Endothelial cell of umbilical vein (primary cell): ENCODE measurements at regions not wholly inside any gene's neighbourhood (a gene's known extent, or its start where the extent isn't known, plus 50 kb on each side); places are given as distances from the start of the nearest gene placed in this dataset.

Source experiments
- BruUV-seq: library from RNA; stranded (reverse); fragments of 400-500 nt; replicated peaks from 2 replicates; lab custom pipeline; 2021; lab: Mats Ljungman, UMichigan
- CTCF ChIA-PET: fragments of 300-600, 350-600 bp; sonication (Branson Sonifier 250); formaldehyde crosslinking; loops from one replicate; lab custom pipeline; 2021; ENCODE audit warnings: antibody characterized with exemption, inconsistent platforms; lab: Charles Lee
- POLR2A ChIA-PET: fragments of 300-600, 350-600 bp; sonication (Branson Sonifier 250); formaldehyde crosslinking; loops from one replicate; lab custom pipeline; 2021; ENCODE audit warnings: antibody characterized with exemption, inconsistent platforms; lab: Charles Lee
- DNase-seq: peaks from one replicate; pipeline ENCODE4 v3.0.0-alpha.2; 2011; ENCODE audit warnings: low read depth, low spot score
- FAIRE-seq: peaks from 2 replicates; lab custom pipeline; 2011; peaks lifted over from hg19 to GRCh38; lab: Jason Lieb, UNC
- H2AFZ ChIP-seq: 2 replicates; pipeline ENCODE4 v1.6.0; 2012; ENCODE audit warnings: low read depth, low read length, control low read depth, inconsistent platforms
- H3K27ac ChIP-seq: 2 replicates; pipeline ENCODE4 v1.5.1; 2011; ENCODE audit warnings: low read depth, mild to moderate bottlenecking, control low read depth, low read length, moderate library complexity; ENCODE audit not compliant: insufficient read depth
- H3K27me3 ChIP-seq, 2 experiments: 2 replicates each; pipeline versions ENCODE4 v1.6.0 to v1.6.1; 2011; ENCODE audit warnings: low read length in 2 of 2, mixed read lengths in 1 of 2; ENCODE audit not compliant: control insufficient read depth in 2 of 2, insufficient read depth in 2 of 2
- H3K36me3 ChIP-seq, 2 experiments: 2 replicates in 1 of 2; 3 replicates in 1 of 2; pipeline ENCODE4 v1.5.1; 2011; ENCODE audit warnings: low read length in 2 of 2, mild to moderate bottlenecking in 1 of 2, moderate library complexity in 1 of 2; ENCODE audit not compliant: control insufficient read depth in 2 of 2, insufficient read depth in 2 of 2; ENCODE audit errors: extremely low read depth in 1 of 2
- H3K4me1 ChIP-seq: 3 replicates; pipeline ENCODE4 v1.5.1; 2011; ENCODE audit warnings: mild to moderate bottlenecking, low read length; ENCODE audit not compliant: control insufficient read depth, insufficient read depth; ENCODE audit errors: extremely low read depth
- H3K4me2 ChIP-seq: 2 replicates; pipeline ENCODE4 v1.6.1; 2011; ENCODE audit warnings: low read length, control low read depth, mixed read lengths; ENCODE audit not compliant: insufficient read depth
- H3K4me3 ChIP-seq, 3 experiments: fragments of 200-600 bp in 1 of 3; sonication (generic), shearing (Covaris generic) in 1 of 3; replicated peaks in 1 of 3; 2 replicates each; pipeline ENCODE4 v1.5.1; 2011 to 2016; ENCODE audit warnings: control low read depth in 3 of 3, low read length in 3 of 3, mild to moderate bottlenecking in 2 of 3, inconsistent platforms in 1 of 3, low read depth in 1 of 3, moderate library complexity in 1 of 3; ENCODE audit not compliant: insufficient read depth in 1 of 3
- H3K79me2 ChIP-seq: 2 replicates; pipeline ENCODE4 v1.6.0; 2012; ENCODE audit warnings: low read length, inconsistent platforms; ENCODE audit not compliant: control insufficient read depth, insufficient read depth
- H3K9ac ChIP-seq: replicated peaks from 2 replicates; pipeline ENCODE3; 2011; ENCODE audit warnings: low read length, control low read depth; ENCODE audit not compliant: insufficient read depth; ENCODE audit errors: extremely low read depth
- H3K9me1 ChIP-seq: replicated peaks from 3 replicates; pipeline ENCODE4 v1.6.0; 2011; ENCODE audit warnings: mild to moderate bottlenecking, low read length; ENCODE audit not compliant: control insufficient read depth, insufficient read depth; ENCODE audit errors: extremely low read depth
- H3K9me3 ChIP-seq: replicated peaks from 2 replicates; pipeline ENCODE4 v1.5.1; 2012; ENCODE audit warnings: low read length, inconsistent platforms; ENCODE audit not compliant: control insufficient read depth, insufficient read depth
- H4K20me1 ChIP-seq: replicated peaks from 2 replicates; pipeline ENCODE3; 2011; ENCODE audit warnings: mild to moderate bottlenecking, low read length; ENCODE audit not compliant: control insufficient read depth, insufficient read depth; ENCODE audit errors: extremely low read depth
- CTCF ChIP-seq, 2 donors: IDR thresholded peaks; 1 replicate in 1 of 2; 2 replicates in 1 of 2; pipeline ENCODE4 v1.5.1; 2011; ENCODE audit warnings: low read length in 2 of 2, mild to moderate bottlenecking in 2 of 2, moderate library complexity in 2 of 2, control low read depth in 1 of 2, inconsistent platforms in 1 of 2, low read depth in 1 of 2; ENCODE audit not compliant: insufficient read depth in 1 of 2; ENCODE audit errors: extremely low read depth in 1 of 2
- EZH2 ChIP-seq: IDR thresholded peaks from 2 replicates; pipeline ENCODE4 v1.6.1; 2012; ENCODE audit warnings: borderline replicate concordance, low read depth, mild to moderate bottlenecking, moderate library complexity, low read length, inconsistent platforms; ENCODE audit not compliant: severe bottlenecking
- FOS ChIP-seq: IDR thresholded peaks from 2 replicates; pipeline ENCODE4 v1.6.1; 2011; ENCODE audit warnings: mild to moderate bottlenecking, low read length, moderate library complexity, borderline replicate concordance; ENCODE audit not compliant: insufficient read depth
- GATA2 ChIP-seq: IDR thresholded peaks from 2 replicates; pipeline ENCODE4 v1.7.0; 2011; ENCODE audit warnings: low read depth, mild to moderate bottlenecking, moderate library complexity, mixed read lengths, low read length; ENCODE audit not compliant: insufficient read length, insufficient read depth
- JUN ChIP-seq: IDR thresholded peaks from 2 replicates; pipeline ENCODE4 v1.6.1; 2011; ENCODE audit warnings: borderline replicate concordance, low read depth; ENCODE audit not compliant: insufficient read length, insufficient read depth
- MAX ChIP-seq: IDR thresholded peaks from 2 replicates; pipeline ENCODE4 v1.6.1; 2011; ENCODE audit not compliant: insufficient read depth, insufficient read length
- MYC ChIP-seq: IDR thresholded peaks from one replicate; pipeline ENCODE4 v1.6.1; 2011; ENCODE audit warnings: mild to moderate bottlenecking, low read depth, low read length
- POLR2A ChIP-seq: IDR thresholded peaks from 2 replicates; pipeline ENCODE4 v1.6.1; 2012; ENCODE audit warnings: low read depth, mild to moderate bottlenecking, control low read depth, low read length
- POLR2AphosphoS5 ChIP-seq: IDR thresholded peaks from 2 replicates; pipeline ENCODE4 v1.6.1; 2012; ENCODE audit warnings: low read depth, mild to moderate bottlenecking, control low read depth, low read length, moderate library complexity; ENCODE audit not compliant: insufficient read depth
- dilution Hi-C: fragments of 300-500 bp; cut with MboI; formaldehyde crosslinking; loops from one replicate; pipeline ENCODE4 v1.15.0; 2019; ENCODE audit warnings: low sequenced_read_pairs; ENCODE audit not compliant: extremely low pct_ligation_motif_present
- intact Hi-C: fragments of 100-400 bp; cut with micrococcal nuclease; formaldehyde crosslinking; loops from one replicate; pipeline ENCODE4 v1.10.0; 2022

- H3K79me2 ChIP-seq, result no peaks in the 10 kb centered on the region
- intact Hi-C loops, result no loop called here
- ChIA-PET POLR2A (no interaction called here), CTCF (no interaction called here)
- no peaks in the 10 kb centered on the region for H3K36me3 ChIP-seq
- no peak overlapping the region for H2AFZ ChIP-seq
- H3K4me3 ChIP-seq, result no peak overlapping the region
- no peaks in the 10 kb centered on the region for H3K27me3 ChIP-seq
- no peak for DNase-seq
- no peak overlapping the region for H3K4me2 ChIP-seq
- FAIRE-seq, result no peak
- H3K27ac ChIP-seq, result no peak overlapping the region
- TF ChIP-seq GATA2 (no peak), EZH2 (no peak), FOS (no peak), POLR2AphosphoS5 (no peak), POLR2A (no peak), JUN (no peak), CTCF (IDR thresholded peaks at IDR 0.05; ENCODE audit: extremely low read depth in 1 of 2, insufficient read depth in 1 of 2, low read depth in 1 of 2, low read length in 2 of 2) (no peak), MAX (no peak), MYC (no peak)
- H3K4me1 ChIP-seq, result no peaks in the 10 kb centered on the region
- dilution Hi-C loops, result no loop called here
- H3K9ac ChIP-seq, result no peak overlapping the region
- BruUV-seq, result no TSS peak
- no peaks in the 10 kb centered on the region for H3K9me1 ChIP-seq
- no peaks in the 10 kb centered on the region for H3K9me3 ChIP-seq
- H4K20me1 ChIP-seq, result no peaks in the 10 kb centered on the region
These were observed 639.3 kb downstream of the BRINP1 start for GRCh38 chr9:118729981-118730380.
